B cell (primary cell): ENCODE measurements at regions not wholly inside any gene's neighbourhood (a gene's known extent, or its start where the extent isn't known, plus 50 kb on each side); places are given as distances from the start of the nearest gene placed in this dataset.

Experiments used
- ATAC-seq: fragments of 200-7000 bp; cut with Tn5 transposase; one replicate; pipeline ENCODE4 v1.10.0; 2021; ENCODE audit warnings: low read depth, mild to moderate bottlenecking, moderate number of reproducible peaks, moderate library complexity
- CTCF ChIA-PET: fragments of 350-600 bp; sonication (Branson Sonifier 250); formaldehyde crosslinking; loops from one replicate; lab custom pipeline; 2021; ENCODE audit warnings: antibody characterized with exemption, inconsistent platforms; lab: Charles Lee
- POLR2A ChIA-PET: fragments of 350-600 bp; sonication (Branson Sonifier 250); formaldehyde crosslinking; loops from one replicate; lab custom pipeline; 2021; ENCODE audit warnings: antibody characterized with exemption; lab: Charles Lee
- DNase-seq: peaks from one replicate; pipeline ENCODE4 v3.0.0; 2013
- H2AFZ ChIP-seq: 2 replicates; pipeline ENCODE4 v1.6.1; 2012; ENCODE audit warnings: mild to moderate bottlenecking, low read depth, low read length; ENCODE audit not compliant: insufficient read depth, poor library complexity, severe bottlenecking
- H3K27ac ChIP-seq, 2 donors: 1 replicate in 1 of 2; 2 replicates in 1 of 2; pipeline ENCODE4 v1.5.1; 2012 to 2013; ENCODE audit warnings: low read length in 2 of 2, mild to moderate bottlenecking in 2 of 2, moderate library complexity in 1 of 2
- H3K27me3 ChIP-seq, 4 experiments: fragments of 200-600 bp in 1 of 4; sonication (generic) in 1 of 4; replicated peaks in 1 of 4; 1 replicate in 2 of 4; 2 replicates in 2 of 4; pipeline versions ENCODE4 v1.6.1 to v1.7.0; 2013 to 2016; ENCODE audit warnings: low read length in 3 of 4, mild to moderate bottlenecking in 2 of 4, mixed read lengths in 1 of 4, moderate library complexity in 1 of 4; ENCODE audit not compliant: insufficient read depth in 4 of 4, control insufficient read depth in 3 of 4; ENCODE audit errors: control extremely low read depth in 1 of 4
- H3K36me3 ChIP-seq, 2 experiments: replicated peaks in 1 of 2; 1 replicate in 1 of 2; 2 replicates in 1 of 2; pipeline versions ENCODE4 v1.6.1 to v1.7.1; 2013; ENCODE audit warnings: low read length in 1 of 2; ENCODE audit not compliant: insufficient read depth in 2 of 2, control insufficient read depth in 1 of 2; ENCODE audit errors: control extremely low read depth in 1 of 2, extremely low read depth in 1 of 2
- H3K4me1 ChIP-seq, 2 donors: fragments of 200-600 bp in 1 of 2; sonication (generic) in 1 of 2; 1 replicate in 1 of 2; 2 replicates in 1 of 2; pipeline versions ENCODE4 v1.5.1 to v1.6.1; 2013 to 2017; ENCODE audit warnings: low read length in 2 of 2; ENCODE audit not compliant: control insufficient read depth in 2 of 2, insufficient read depth in 2 of 2
- H3K4me2 ChIP-seq: replicated peaks from 2 replicates; pipeline ENCODE3; 2012; ENCODE audit warnings: mild to moderate bottlenecking, low read depth, low read length; ENCODE audit not compliant: poor library complexity, severe bottlenecking
- H3K4me3 ChIP-seq, 5 experiments: fragments of 200-600 bp in 1 of 5; sonication (generic) in 1 of 5; 1 replicate in 3 of 5; 2 replicates in 2 of 5; pipeline versions ENCODE4 v1.5.1 to v1.7.0; 2011 to 2016; ENCODE audit warnings: low read length in 4 of 5, mild to moderate bottlenecking in 4 of 5, low read depth in 2 of 5, control low read depth in 1 of 5, moderate library complexity in 1 of 5; ENCODE audit not compliant: insufficient read depth in 1 of 5; ENCODE audit errors: control extremely low read depth in 1 of 5, extremely low read depth in 1 of 5
- H3K79me2 ChIP-seq: fragments of 200-600 bp; sonication (generic); one replicate; pipeline ENCODE4 v1.6.0; 2016; ENCODE audit warnings: low read length; ENCODE audit not compliant: control insufficient read depth, insufficient read depth
- H3K9ac ChIP-seq: fragments of 200-600 bp; sonication (generic); 2 replicates; pipeline ENCODE4 v1.6.1; 2017; ENCODE audit warnings: mild to moderate bottlenecking, low read length, moderate library complexity
- H3K9me3 ChIP-seq, 3 donors: one replicate each; pipeline versions ENCODE4 v1.6.1 to v1.7.1; 2013; ENCODE audit warnings: low read length in 2 of 3; ENCODE audit not compliant: control insufficient read depth in 2 of 3, insufficient read depth in 1 of 3; ENCODE audit errors: control extremely low read depth in 1 of 3
- H4K20me1 ChIP-seq: 2 replicates; pipeline ENCODE4 v1.6.0; 2012; ENCODE audit warnings: mild to moderate bottlenecking, low read length; ENCODE audit not compliant: insufficient read depth, control insufficient read depth, poor library complexity, severe bottlenecking
- H3K27ac Mint-ChIP-seq: one replicate; pipeline ENCODE4 v1.8.0; 2021; ENCODE audit warnings: mixed read lengths
- H3K27me3 Mint-ChIP-seq: one replicate; pipeline ENCODE4 v1.8.0; 2021; ENCODE audit warnings: mixed read lengths
- H3K4me1 Mint-ChIP-seq: one replicate; pipeline ENCODE4 v1.8.0; 2021; ENCODE audit warnings: mixed read lengths
- H3K4me3 Mint-ChIP-seq: one replicate; pipeline ENCODE4 v1.8.0; 2021; ENCODE audit warnings: mixed read lengths
- H3K9me3 Mint-ChIP-seq: one replicate; pipeline ENCODE4 v1.8.0; 2022; ENCODE audit warnings: mixed read lengths; ENCODE audit not compliant: insufficient read depth
- CTCF ChIP-seq: fragments of 200-600 bp; IDR thresholded peaks from one replicate; pipeline ENCODE4 v1.8.0; 2022; ENCODE audit warnings: antibody characterized with exemption, mild to moderate bottlenecking
- EZH2 ChIP-seq: IDR thresholded peaks from 2 replicates; pipeline ENCODE4 v1.6.1; 2012; ENCODE audit warnings: borderline replicate concordance, low read depth, mild to moderate bottlenecking, moderate library complexity, low read length; ENCODE audit not compliant: insufficient read depth, poor library complexity, severe bottlenecking
- WGBS: methylation state at CpG from one replicate; pipeline ENCODE4 v1.1.5; 2013; ENCODE audit warnings: missing lambda C conversion rate; ENCODE audit not compliant: insufficient coverage; 5-methylcytosine and 5-hydroxymethylcytosine counted together
- intact Hi-C: fragments of 100-400 bp; cut with micrococcal nuclease; formaldehyde crosslinking; loops from one replicate; pipeline ENCODE4 v1.10.0; 2022

GRCh38 chr17:53390575-53390974 is 432.2 kb upstream of the KIF2B start:
- Histone ChIP-seq H3K36me3 (no peaks in the 10 kb centered on the region), H3K4me1 (no peaks in the 10 kb centered on the region), H2AFZ (no peak overlapping the region), H3K9ac (no peak overlapping the region), H3K4me3 (no peak overlapping the region), H3K27me3 (no peaks in the 10 kb centered on the region), H4K20me1 (no peaks in the 10 kb centered on the region), H3K4me2 (no peak overlapping the region), H3K79me2 (no peaks in the 10 kb centered on the region), H3K9me3 (no peaks in the 10 kb centered on the region), H3K27ac (no peak overlapping the region)
- H3K27me3 Mint-ChIP-seq, result no peaks in the 10 kb centered on the region
- peaks cover 8% of the 10 kb centered on the region for H3K9me3 Mint-ChIP-seq
- no peak overlapping the region for H3K27ac Mint-ChIP-seq
- ATAC-seq, result no peak
- POLR2A ChIA-PET, result no interaction called here
- no peak overlapping the region for H3K4me3 Mint-ChIP-seq
- TF ChIP-seq EZH2, result no peak
- no peak for TF ChIP-seq CTCF
- no peak for DNase-seq
- intact Hi-C loops, result no loop called here
- WGBS, result 14% methylated on average over 1 of the region's 2 CpGs
- no peaks in the 10 kb centered on the region for H3K4me1 Mint-ChIP-seq
- CTCF ChIA-PET, result no interaction called here

- Histone ChIP-seq H3K4me2 (no peak overlapping the region), H3K9ac (no peak overlapping the region), H2AFZ (no peak overlapping the region), H3K79me2 (no peaks in the 10 kb centered on the region), H3K27me3 (no peaks in the 10 kb centered on the region), H3K36me3 (no peaks in the 10 kb centered on the region), H3K4me3 (no peak overlapping the region), H3K4me1 (no peaks in the 10 kb centered on the region), H3K9me3 (no peaks in the 10 kb centered on the region), H3K27ac (no peak overlapping the region), H4K20me1 (no peaks in the 10 kb centered on the region)
- Mint-ChIP-seq H3K4me3 (no peak overlapping the region), H3K9me3 (peaks cover 8% of the 10 kb centered on the region), H3K27me3 (no peaks in the 10 kb centered on the region), H3K4me1 (no peaks in the 10 kb centered on the region), H3K27ac (no peak overlapping the region)
- no peak for TF ChIP-seq CTCF
- TF ChIP-seq EZH2, result no peak
- ATAC-seq (no peak), DNase-seq (no peak)
- ChIA-PET CTCF (no interaction called here), POLR2A (no interaction called here)
- no CpG with 5 or more reads among the region's 3 CpGs for WGBS
- intact Hi-C loops, result no loop called here
Observed at GRCh38 chr17:53387745-53388144, 435.0 kb upstream of the KIF2B start.
